ENCODE measurements at regions not wholly inside any gene's neighbourhood (a gene's known extent, or its start where the extent isn't known, plus 50 kb on each side); places are given as distances from the start of the nearest gene placed in this dataset.
"Not testable (repeated sequence)": the region's sequence is repeated elsewhere in the genome, so short reads cannot be mapped to it uniquely, and the experiment has no call there.

DNA sequence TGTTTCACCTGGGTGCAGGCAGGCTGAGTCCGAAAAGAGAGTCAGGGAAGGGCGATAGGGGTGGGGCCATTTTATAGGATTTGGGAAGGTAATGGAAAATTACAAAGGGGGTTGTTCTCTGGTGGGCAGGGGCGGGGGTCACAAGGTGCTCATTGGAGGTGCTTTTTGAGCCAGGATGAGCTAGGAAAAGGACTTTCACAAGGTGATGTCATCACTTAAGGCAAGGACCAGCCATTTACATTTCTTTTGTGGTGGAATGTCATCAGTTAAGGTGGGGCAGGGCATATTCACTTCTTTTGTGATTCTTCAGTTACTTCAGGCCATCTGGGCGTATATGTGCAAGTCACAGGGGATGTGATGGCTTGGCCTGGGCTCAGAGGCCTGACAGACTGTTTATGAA lies 1040.0 kb downstream of the TAF11L14 start:
- TF ChIP-seq POLR2A (IDR thresholded peaks at IDR 0.05) = not testable (repeated sequence)
- TF ChIP-seq, protein P1, sequence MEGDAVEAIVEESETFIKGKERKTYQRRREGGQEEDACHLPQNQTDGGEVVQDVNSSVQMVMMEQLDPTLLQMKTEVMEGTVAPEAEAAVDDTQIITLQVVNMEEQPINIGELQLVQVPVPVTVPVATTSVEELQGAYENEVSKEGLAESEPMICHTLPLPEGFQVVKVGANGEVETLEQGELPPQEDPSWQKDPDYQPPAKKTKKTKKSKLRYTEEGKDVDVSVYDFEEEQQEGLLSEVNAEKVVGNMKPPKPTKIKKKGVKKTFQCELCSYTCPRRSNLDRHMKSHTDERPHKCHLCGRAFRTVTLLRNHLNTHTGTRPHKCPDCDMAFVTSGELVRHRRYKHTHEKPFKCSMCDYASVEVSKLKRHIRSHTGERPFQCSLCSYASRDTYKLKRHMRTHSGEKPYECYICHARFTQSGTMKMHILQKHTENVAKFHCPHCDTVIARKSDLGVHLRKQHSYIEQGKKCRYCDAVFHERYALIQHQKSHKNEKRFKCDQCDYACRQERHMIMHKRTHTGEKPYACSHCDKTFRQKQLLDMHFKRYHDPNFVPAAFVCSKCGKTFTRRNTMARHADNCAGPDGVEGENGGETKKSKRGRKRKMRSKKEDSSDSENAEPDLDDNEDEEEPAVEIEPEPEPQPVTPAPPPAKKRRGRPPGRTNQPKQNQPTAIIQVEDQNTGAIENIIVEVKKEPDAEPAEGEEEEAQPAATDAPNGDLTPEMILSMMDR (IDR thresholded peaks at IDR 0.05) = not testable (repeated sequence)

All from vagina (tissue), 2 donors.